G401 (cell line): ENCODE measurements at regions not wholly inside any gene's neighbourhood (a gene's known extent, or its start where the extent isn't known, plus 50 kb on each side); places are given as distances from the start of the nearest gene placed in this dataset.

Source experiments
- DNase-seq: peaks from one replicate; pipeline ENCODE4 v3.0.0-alpha.2; 2015; ENCODE audit warnings: low spot score
- in situ Hi-C: cut with HindIII; loops from 2 replicates; pipeline ENCODE4 v1.10.0; 2016; ENCODE audit warnings: low sequenced_read_pairs, mixed read lengths

GRCh38 chr1:221925947-221926346 is 184.1 kb upstream of the DUSP10 start:
- DNase-seq = no peak
- in situ Hi-C loops = no loop called here

GRCh38 chr1:221923929-221924598 is 182.2 kb upstream of the DUSP10 start:
- DNase-seq = no peak
- in situ Hi-C loops = no loop called here

DNA sequence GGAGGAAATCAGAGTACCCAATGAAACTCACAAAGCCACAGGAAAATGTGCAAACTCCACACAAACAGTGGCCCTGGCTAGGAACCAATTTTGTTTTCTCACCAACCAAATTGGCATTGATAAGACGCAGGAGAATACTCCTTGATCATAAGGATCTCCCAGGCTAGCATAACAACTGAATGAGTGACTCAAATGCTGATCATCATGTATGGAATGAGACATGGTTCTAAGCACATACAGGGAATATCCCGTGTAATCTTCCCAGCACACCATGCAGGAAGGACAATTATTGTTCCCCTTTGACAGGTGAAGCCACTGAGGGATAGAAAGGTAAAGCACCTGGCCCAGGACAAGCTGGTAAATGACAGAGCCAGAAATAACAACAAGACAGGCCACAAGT is 180.0 kb upstream of the DUSP10 start:
- in situ Hi-C loops = no loop called here

GRCh38 chr1:221919743-221920142 is 177.9 kb upstream of the DUSP10 start:
- no peak for DNase-seq
- in situ Hi-C loops = no loop called here

More for the DNA sequence above, 180.0 kb upstream of the DUSP10 start:
- no peak for DNase-seq

- in situ Hi-C loops = no loop called here
These were observed 177.5 kb upstream of the DUSP10 start for GRCh38 chr1:221919341-221919740.

DNA sequence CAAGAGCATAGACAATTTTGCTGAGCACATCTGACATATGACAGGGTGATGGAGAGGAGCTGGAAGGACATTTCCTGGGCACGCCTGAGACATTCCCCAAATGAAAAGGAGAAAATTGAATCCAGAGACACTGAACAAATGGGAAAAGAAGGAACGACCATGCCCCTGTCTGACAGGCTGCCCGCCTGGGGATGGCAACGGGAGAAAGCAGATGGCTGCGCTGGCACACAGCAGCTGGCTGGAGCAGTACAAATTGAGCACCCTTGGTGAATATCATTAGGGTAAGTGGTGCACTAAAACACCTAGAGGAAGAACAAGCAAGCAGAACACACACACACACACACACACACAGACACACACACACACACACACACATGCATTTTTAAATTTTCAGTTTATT is 174.3 kb upstream of the DUSP10 start:
- no peak for DNase-seq
- in situ Hi-C loops = no loop called here

More at GRCh38 chr1:221919341-221919740, 177.5 kb upstream of the DUSP10 start:
- no peak for DNase-seq

DNA sequence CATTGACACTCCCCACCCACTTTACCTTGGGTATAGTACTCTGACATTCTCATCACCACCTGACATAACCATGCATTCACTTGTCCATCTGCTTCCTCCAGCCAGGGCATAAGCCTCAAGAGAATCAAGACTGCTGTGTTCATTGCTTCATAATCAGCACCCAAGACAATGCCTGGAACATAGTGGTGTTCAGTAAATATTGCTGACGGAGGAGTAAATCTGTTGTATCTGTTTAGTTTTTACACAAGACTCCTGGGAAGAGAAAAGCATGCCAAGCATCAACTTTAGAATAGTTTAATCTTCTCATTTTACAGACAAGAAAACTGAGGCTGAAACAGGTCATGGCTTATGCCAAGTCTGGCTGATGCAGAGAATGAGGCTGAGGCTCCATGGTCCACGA is 173.9 kb upstream of the DUSP10 start:
- in situ Hi-C loops = no loop called here
- DNase-seq = no peak

GRCh38 chr1:221913351-221913892 is 171.5 kb upstream of the DUSP10 start:
- no peak for DNase-seq
- in situ Hi-C loops = no loop called here

DNA sequence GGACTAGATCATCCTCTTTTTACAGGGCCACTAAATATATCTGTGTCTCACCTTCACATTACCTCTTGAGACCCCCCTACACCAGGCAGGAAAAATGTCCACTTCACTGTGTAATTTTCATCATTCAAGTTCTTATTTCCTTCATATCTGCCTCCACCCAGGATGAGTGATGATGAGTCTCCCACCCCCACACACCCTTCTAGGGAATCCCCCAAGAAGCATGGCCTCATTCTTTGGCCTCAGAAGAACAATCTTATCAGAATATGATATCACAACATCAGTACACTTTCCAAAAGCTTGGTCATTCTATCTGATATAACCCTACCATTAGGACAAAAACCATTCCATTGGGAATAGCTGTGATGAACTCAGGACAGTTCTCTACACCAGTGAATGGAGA is 170.3 kb upstream of the DUSP10 start:
- in situ Hi-C loops = no loop called here

GRCh38 chr1:221911714-221912113 is 169.8 kb upstream of the DUSP10 start:
- in situ Hi-C loops = no loop called here
- no peak for DNase-seq

More for the DNA sequence above, 170.3 kb upstream of the DUSP10 start:
- DNase-seq = no peak

- in situ Hi-C loops = no loop called here
- no peak for DNase-seq
These were observed 168.3 kb upstream of the DUSP10 start for GRCh38 chr1:221910222-221910621.

DNA sequence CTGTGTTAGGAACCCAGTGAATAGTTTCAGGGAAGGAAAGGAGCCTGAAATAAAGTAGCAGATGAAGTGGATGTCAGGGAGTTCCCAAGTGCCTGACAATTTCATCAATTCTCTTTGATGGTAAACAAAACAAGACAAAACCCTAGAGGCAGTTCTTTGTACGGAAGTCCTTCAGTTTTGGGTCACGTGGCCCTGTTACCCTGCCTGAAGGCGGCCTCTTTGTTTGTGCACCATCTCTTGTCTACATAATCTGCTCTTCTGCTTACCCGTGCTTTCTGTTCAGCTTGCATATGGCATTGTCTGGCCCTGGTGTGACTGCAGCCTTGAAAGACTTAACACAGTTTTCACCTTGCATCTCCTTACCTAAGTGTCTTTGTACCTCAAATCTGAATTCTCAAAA is 166.7 kb upstream of the DUSP10 start:
- in situ Hi-C loops = no loop called here
- no peak for DNase-seq

GRCh38 chr1:221907166-221907932 is 165.5 kb upstream of the DUSP10 start:
- in situ Hi-C loops = no loop called here
- DNase-seq = no peak

GRCh38 chr1:221905802-221906201 is 163.9 kb upstream of the DUSP10 start:
- in situ Hi-C loops = no loop called here
- DNase-seq = no peak

DNA sequence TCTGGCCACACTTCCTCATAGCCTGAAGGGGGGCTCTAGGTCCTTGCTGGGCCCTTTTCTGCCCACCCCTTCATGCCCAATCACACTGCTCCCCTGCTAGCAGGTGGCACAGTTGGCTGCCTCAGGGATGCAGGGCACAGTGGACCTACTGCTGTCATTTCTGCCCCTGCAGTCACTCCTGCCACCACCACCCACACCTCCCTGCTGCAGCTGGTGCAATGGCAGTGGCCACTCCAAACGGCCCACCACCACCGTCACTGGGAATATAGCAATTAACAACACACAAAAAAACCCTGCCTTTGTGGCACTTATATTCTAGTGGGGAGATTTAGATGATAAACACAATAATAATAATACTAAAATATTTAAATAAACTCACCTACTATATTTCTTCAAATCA is 162.4 kb upstream of the DUSP10 start:
- no peak for DNase-seq
- in situ Hi-C loops = no loop called here

- DNase-seq = no peak
- in situ Hi-C loops = no loop called here
These were observed 161.7 kb upstream of the DUSP10 start for GRCh38 chr1:221903594-221903993.

GRCh38 chr1:221902961-221903360 is 161.1 kb upstream of the DUSP10 start:
- DNase-seq = no peak
- in situ Hi-C loops = no loop called here

GRCh38 chr1:221900678-221901077 is 158.8 kb upstream of the DUSP10 start:
- DNase-seq = no peak
- in situ Hi-C loops = no loop called here

DNA sequence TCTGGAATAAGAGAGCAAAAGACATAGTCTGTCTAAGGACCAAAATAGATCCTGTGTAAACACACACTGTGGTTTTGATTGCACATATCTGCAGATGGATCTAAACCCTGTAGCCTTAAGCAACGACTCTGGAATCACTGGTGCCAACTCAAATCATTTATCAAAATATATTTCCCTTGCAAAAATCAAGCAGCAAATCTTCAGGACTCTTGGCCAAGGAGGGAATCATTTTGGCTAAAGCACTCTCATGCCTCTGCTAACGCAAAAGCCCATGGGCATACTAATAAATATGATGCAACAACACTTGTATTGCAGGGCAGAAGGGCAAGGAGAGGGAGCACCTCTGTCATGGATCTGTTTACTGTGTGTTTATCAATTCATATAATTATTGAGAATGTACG is 155.4 kb upstream of the DUSP10 start:
- in situ Hi-C loops = no loop called here
- no peak for DNase-seq

- in situ Hi-C loops = no loop called here
These were observed 150.5 kb upstream of the DUSP10 start for GRCh38 chr1:221892301-221892830.

More at GRCh38 chr1:221892301-221892830, 150.5 kb upstream of the DUSP10 start:
- no peak for DNase-seq
